HG02885 (cell line): ENCODE measurements at regions not wholly inside any gene's neighbourhood (a gene's known extent, or its start where the extent isn't known, plus 50 kb on each side); places are given as distances from the start of the nearest gene placed in this dataset.

Experiments used
- ATAC-seq: cut with Tn5 transposase; IDR thresholded peaks from one replicate; pipeline ENCODE4 v1.9.1; 2021; ENCODE audit warnings: mild to moderate bottlenecking; ENCODE audit not compliant: unreplicated experiment, poor library complexity

DNA sequence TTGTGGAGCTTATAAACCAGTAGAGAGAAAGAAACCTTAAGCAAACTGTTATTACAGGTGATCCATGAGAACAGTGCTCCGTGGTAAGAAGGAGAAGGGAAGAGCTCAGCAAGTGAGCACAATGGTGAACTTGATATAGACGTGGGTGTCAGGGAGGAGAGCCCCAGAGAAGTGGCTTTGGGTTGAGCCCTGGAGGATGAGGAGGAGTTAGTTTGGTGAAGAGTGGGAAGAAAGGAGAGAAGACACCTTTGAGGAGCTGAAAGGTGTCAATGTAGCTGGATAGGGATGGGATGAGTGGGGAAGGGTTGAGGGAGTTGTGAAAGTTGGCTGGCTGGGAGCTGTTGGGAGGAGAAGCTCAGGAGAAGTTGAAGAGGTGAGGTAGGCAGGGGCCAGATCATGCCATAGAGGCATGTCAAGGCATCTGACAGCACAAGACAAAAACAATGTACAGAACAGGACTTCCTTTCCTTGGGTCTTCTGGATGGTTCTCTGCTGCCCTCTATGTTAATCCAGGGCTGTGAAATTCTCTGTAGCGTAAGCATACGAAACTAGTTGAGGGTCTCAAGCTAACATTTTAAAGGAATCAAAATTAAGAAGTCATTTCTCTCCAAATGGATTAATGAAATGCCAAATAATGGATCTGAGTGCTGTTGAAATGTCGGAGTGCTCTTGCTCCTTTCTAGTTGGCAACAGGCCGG lies 501.9 kb downstream of the KDM4C start:
- no peak for ATAC-seq

DNA sequence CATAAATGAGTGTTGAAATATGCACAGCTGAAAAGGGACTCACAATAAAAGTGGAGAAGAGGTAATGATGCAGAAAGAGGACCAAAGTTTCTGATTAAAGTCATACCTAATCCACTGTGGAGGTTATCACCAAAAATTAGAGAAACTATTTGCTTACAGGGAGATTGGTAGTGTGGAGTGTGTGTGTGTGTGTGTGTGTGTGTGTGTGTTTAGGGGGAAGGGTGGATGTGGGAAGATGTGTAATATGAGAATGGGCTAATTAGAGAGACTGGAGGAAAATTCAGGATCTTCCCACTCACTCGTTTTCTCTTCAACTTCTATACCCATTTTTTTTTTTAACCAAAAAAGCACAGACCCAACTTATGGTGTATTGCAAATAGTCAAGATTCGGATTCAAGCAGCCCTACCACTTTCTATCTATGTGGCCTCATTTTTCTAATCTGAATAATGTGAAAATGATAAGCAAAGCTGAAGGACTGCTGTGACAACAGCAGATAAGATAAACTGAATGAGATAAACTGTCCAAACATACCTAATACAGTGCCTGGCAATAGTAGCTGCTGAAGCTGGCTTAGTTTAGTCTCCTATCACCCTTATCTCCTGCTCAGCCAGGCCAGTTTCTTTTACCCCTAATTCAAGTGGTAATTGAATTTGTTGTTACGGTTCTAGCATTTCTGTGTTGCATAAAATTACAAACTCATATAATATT lies 501.1 kb downstream of the KDM4C start:
- no peak for ATAC-seq

DNA sequence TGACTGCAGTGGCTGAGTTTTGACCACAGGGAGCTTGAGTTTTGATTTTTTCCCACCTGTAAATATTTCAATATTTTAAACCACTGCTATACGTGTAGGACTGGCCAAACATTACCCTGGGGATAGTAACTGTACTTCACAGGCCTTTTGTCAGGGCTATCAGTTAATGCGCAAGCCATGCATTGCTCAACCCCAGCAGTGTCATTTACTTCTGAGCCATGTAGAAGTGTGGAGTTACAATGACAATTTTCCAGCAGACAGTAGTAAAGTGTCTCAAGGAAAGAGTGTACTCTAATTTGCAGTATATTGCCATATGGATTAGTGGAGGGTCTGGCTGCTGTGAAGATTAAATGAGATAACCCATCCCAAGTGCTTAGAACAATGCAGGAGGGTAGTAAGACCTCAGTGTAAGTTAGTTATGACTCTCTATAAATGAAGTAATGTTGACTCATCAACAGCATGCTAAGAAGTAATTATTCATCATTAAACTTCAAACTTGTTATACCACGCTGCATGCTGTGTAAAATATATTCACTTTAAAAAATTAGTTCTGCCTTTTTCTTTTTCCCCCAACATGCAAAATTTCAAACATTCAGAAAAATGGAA lies 489.2 kb downstream of the KDM4C start:
- no peak for ATAC-seq

DNA sequence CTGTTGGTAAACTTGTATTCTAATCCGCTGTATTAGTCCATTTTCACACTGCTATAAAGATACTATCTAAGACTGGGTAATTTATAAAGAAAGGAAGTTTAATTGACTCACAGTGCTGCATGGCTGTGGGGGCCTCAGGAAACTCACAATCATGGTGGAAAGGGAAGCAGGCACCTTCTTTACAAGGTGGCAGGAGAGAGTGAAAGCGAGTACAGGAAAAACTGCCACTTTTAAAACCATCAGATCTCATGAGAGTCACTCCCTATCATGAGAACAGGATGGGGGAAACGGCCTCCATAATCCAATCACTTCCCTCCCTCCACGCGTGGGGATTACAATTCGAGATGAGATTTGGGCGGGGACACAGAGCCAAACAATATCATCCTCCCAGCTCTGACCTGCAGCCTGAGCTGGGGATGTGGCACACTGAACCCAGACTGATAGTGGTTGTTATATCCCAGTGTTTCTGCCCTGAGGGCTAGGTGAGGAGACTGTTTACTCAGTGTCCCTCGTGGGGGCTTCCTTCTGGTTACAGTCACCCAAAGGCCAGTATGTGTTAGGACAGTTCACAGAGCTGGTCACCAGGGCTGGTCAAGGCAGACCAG lies 488.3 kb downstream of the KDM4C start:
- no peak for ATAC-seq

DNA sequence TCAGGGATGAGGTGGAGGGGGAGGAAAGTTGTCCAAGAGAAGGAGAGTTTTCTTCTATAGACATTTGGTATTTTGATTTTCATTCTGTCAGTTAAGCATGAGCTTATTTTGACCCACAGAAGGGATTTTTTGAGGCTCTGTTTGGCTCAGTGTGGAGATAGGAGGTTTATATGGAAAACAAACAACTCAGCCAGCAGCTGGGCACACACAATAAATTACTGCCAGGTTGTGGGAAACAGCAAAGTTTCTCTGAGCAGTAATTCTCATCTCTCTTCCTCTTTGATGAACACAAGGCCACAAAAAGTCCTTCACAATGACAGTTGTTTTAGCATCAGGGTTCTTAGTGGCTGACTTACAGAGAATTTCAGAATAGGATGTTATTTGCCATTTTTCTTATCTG lies 486.1 kb downstream of the KDM4C start:
- no peak for ATAC-seq

DNA sequence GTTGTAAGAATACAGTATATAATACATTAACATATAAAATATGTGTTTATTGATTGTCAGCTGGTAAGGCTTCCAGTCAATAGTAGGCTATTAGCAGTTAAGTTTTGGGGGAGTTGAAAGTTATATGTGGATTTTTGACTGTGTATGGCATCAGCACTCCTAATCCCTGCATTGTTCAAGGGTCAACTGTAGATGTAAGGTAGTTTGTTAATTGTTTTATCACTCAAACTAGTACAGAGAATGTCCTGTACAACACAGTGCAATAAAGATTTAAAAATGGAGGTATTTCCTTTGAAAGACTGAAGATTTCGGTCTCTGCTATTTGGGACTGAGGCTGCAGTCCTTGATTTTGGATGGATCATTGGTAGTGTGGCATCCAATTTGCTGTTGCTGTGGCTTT lies 484.4 kb downstream of the KDM4C start:
- ATAC-seq = no peak

DNA sequence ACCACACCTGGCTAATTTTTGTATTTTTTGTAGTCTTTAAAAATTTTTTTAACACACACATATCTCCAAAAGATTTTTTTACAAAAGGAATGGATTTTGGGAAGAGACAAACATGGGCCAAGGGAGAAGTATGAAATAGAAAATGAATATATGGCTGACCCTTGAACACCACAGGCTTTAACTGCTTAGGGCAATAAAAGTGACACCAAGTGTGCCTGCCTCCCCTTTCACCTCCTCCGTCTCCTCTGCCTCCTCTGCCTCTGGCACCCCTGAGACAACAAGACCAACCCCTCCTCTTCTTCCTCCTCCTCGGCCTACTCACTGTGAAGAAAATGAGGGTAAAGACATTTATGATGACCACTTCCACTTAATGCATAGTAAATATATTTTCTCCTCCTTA lies 483.9 kb downstream of the KDM4C start:
- ATAC-seq = no peak

DNA sequence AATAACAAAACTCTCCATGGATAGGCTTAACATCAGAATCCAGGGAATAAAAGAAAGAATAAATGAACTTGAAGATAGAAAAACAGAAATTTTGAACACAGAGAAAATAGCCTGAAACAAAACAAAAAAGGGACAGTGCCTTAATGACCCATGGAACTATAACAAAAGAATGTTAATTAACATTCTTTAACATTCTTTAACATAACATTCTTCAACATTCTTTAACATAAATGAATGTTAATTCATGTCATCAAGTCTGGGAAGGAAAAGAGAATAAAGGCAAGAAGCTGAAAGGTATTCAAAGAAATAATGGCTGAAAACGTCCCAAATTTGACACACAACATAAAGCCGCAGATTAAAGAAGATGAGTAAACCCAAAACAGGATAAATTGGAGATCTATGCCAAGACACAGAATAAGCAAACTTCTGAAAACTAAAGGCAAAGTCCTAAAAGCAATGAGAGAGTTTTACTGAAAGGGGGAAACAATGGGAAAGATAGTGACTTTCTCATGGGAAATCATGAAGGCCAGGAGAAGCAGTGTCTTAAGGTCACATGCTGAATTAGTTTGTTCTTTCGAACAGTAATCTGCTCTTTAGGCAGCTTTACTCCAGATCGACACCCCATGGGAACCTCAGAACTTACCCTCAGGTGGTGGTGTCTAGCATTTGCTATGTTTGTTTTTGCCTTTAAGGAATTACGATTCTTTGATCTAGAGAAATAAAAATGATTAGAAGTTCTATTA lies 483.0 kb downstream of the KDM4C start:
- no peak for ATAC-seq

DNA sequence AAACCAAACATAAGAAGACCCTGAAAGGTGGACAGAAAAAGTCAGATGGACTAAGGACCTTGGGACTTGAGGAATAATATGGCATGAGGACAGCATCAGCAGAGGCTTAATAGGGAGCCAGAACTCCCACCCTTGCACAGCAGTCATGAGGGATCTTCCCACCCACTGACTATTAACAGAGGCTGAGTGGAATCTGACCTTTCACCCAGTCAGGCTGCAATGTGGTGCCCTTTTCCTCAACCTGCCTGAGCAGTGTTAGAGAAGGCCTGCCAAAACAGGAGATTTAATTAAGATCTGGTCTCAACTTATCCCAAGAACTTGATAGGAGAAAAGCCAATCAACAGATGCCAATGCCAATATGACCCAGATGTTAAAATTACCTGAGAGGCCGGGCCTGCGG lies 481.9 kb downstream of the KDM4C start:
- ATAC-seq = no peak

DNA sequence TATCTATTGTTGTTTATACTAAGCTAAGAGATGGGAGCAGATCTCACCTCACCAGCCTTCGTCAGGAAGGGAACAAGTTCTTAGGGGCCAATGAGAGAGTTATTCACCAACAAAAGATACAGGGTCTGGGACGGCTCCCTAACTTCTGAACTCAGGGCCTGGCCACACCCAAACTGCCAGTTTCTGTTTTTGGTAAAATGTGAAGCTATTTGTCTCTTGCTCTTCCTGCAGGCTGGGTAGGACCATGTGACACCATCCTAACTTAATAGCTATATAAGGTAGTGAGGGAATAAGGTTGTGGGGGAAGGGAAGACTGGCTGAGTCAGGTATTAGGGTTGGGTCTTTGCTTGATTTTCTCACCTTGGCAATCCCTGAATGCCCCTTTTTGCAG lies 480.5 kb downstream of the KDM4C start:
- no peak for ATAC-seq

DNA sequence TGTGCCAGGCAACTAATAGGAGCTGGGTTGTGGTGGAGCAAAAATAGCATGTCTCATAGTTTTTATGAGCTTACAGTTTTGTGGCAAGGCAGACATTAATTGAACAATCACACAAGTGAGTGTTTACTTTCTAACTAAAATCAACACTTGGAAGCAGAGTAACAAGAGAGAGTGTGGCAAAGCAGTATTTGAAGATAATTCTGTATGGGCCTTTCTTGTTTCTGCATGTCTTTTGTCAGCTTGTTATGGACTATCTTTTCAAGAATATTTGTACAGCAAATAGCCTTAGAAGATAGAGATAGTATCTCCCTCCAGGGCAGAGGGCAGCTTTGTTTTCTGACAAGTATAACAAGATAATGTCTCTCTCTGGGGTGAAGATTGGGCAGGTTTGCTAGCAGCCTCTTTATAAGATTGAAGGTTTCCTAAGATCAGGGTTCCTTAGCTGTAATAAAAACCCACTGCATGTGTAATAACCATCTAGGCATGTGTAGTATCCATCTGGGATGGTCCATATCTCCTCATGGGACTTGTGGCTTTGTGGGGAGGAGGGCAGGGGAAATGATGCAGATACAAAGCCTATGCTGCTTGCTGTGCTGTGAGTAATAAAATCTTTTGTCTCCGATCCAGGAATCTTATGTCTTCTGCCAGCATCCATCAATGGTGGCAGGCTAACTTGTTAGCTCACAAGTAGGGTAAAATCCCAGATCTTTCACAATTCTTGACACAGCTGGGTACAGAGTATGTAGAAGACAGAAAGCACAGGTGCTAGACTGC lies 479.9 kb downstream of the KDM4C start:
- no peak for ATAC-seq

DNA sequence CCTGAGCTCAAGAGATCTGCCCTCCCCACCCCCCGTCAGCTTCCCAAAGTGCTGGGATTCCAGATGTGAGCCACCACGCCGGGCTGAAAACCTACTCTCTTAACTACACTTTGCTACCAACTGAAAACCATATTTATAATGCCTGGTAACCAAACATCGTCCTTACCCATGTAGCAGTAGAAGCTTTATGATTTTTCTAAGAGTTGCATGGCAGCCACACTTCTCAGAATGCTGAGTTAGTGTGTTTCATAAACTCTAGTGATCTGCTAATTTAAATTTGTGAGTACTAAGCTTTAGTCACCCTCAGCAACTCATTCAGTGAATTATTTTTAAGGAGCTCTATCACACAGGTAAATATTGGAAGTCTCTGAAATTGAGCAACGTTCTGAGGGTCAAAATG lies 478.4 kb downstream of the KDM4C start:
- ATAC-seq = no peak

DNA sequence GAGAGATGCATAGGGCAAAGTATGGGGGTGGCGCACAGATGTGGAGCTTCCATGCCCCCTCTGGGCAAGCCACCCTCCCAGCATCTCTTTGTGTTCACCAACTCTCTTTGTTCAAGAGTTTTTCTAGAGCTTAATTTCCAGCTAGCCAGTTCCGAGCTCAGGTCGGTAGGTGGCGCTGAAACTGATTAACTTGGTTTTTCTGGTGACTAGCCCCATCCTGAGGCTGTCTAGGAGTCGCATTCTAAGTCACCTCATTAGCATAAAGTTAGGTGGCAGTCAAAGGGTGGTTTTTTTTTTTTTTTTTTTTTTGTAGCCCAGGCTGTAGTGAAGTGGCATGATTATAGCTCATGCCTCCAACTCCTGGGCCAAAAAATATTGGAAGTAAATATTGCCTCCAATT lies 476.4 kb downstream of the KDM4C start:
- ATAC-seq = peak; percentile 85

DNA sequence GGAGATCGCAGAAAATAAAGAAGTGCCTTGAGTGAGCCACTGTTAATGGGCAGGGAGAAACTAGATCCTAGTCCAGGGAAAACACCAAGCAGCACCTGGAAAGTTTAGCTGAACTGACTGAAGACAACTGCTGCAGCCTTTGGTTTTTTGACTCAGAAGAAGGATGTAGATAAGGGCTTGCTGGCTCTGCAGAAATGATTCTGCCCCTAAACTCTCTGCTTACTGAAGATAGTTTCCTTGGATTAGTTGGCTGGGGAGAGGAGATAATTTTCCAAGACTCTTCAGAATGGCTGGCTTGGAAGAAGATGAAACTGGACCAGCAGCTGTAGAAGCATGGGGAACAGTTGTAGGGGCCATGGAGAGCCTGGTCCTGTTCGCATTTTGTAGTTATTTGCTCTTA lies 471.8 kb downstream of the KDM4C start:
- no peak for ATAC-seq

DNA sequence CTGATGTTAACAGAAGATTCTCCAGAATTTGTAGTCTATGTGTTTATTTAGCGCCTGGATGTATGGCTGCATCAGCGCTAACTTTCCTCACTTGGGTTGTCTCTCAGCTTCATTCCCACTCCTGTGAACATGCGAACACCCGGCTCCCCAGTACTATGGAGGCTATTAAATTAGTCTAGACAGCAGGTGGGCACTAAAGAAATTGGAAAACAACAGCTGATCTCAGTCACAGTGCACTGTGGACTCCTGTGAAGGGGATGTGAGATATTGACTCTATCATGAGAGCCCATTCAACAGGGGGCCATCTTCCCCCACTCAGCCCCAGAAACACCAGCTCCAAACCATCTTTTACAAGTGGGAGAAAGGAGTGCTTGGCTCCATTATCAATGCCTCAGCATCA lies 471.0 kb downstream of the KDM4C start:
- ATAC-seq = no peak

DNA sequence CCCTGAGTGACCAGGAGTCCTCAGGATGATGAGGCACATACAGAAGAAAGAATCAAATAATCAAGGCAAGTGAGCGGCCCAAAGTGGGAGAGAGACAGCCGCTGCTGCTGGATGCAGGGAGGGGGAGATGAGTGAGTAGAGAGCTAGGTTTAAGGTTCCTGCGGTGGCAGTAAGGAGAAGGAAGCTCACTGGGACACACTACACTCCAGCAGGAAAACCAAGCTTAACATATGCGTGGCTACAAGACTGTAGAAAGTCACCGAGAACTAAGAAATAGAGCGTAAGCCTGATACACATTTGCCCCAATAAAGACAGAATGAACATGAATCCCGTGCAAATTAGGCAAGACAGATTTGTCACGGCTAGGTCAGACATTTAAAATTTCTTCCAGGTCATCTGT lies 470.2 kb downstream of the KDM4C start:
- ATAC-seq = no peak

DNA sequence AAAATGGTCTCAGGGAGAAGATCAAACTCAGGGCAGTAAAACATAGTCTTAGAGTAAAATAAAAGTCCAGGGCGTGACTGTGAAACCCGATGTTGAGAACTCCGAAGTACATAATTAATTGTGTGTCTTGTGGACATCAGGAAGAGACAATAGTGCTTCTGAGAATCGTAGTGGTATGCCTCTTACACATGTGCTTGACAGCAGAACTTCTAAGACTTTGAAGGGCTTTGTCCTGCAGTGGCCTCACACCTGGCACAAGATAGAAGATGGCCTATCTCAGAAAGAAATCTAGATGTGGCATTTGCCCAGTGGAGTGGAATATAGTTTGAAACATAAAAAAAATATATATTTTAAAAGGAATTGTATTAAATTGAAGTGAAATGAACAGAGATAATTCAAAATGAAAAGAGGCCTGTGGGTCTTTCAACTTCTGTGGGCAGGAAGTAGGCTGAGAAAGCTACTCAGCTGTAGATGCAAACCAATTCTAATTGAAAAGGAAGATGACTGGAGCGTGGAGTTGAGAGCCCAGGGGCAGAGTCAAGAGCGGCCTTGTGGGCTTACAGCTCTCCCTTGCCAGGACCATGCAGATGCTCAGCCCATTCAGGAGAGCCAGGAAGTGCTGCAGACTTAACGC lies 468.4 kb downstream of the KDM4C start:
- ATAC-seq = no peak
